Neural cell (in vitro differentiated cells): ENCODE measurements at regions not wholly inside any gene's neighbourhood (a gene's known extent, or its start where the extent isn't known, plus 50 kb on each side); places are given as distances from the start of the nearest gene placed in this dataset.

ENCODE experiments used
- EP300 ChIP-seq: fragments of 450-650 bp; conservative IDR thresholded peaks from 2 replicates; pipeline ENCODE4 v1.6.1; 2014; ENCODE audit warnings: antibody characterized with exemption, mild to moderate bottlenecking, moderate library complexity; ENCODE audit not compliant: poor library complexity, severe bottlenecking
- EZH2 ChIP-seq: fragments of 200-600, 300-800 bp; shearing (Covaris generic), sonication (generic); IDR thresholded peaks from 2 replicates; pipeline ENCODE4 v1.6.1; 2014; ENCODE audit warnings: antibody characterized with exemption, low read length, borderline replicate concordance, mild to moderate bottlenecking; ENCODE audit not compliant: insufficient read depth, poor library complexity, severe bottlenecking
- MXI1 ChIP-seq: fragments of 450-650 bp; conservative IDR thresholded peaks from 2 replicates; pipeline ENCODE4 v1.6.1; 2014; ENCODE audit warnings: antibody characterized with exemption, mild to moderate bottlenecking; ENCODE audit not compliant: poor library complexity, severe bottlenecking
- POLR2AphosphoS5 ChIP-seq: IDR thresholded peaks from 2 replicates; pipeline ENCODE4 v1.6.1; 2012
- RAD21 ChIP-seq: fragments of 450-650 bp; conservative IDR thresholded peaks from 2 replicates; pipeline ENCODE4 v1.6.1; 2014; ENCODE audit warnings: antibody characterized with exemption, mild to moderate bottlenecking, moderate library complexity
- TAF1 ChIP-seq: IDR thresholded peaks from 2 replicates; pipeline ENCODE4 v1.6.1; 2012; ENCODE audit warnings: low read depth
- TF ChIP-seq, protein P1 (sequence below): fragments of 450-650 bp; IDR thresholded peaks from 2 replicates; pipeline ENCODE4 v1.5.1; 2014; ENCODE audit warnings: antibody characterized with exemption, mild to moderate bottlenecking, moderate library complexity; ENCODE audit not compliant: poor library complexity, severe bottlenecking
- TF ChIP-seq, protein P2 (sequence below): IDR thresholded peaks from 2 replicates; pipeline ENCODE4 v1.6.1; 2012; ENCODE audit warnings: borderline replicate concordance

DNA sequence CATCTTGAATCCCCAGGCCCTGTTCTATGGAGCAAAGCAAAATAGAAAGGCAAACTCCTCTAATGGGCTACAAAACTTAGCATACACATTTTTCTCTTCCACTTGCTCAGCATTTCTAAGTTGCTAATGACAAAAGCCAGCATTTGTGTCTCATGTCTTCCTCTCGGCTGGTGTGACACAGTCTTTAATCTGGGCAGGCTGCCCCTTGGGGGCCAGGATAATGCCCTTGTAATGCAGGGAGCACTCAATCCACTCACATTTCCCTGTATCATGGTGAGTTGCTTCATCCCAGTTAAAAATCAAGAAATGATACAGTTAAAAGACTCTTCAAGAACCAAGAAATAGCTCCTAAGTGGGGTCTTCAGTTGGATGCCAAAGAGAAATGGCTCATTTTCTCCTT lies 109.1 kb upstream of the FBXO11 start:
- TF ChIP-seq, protein P1, sequence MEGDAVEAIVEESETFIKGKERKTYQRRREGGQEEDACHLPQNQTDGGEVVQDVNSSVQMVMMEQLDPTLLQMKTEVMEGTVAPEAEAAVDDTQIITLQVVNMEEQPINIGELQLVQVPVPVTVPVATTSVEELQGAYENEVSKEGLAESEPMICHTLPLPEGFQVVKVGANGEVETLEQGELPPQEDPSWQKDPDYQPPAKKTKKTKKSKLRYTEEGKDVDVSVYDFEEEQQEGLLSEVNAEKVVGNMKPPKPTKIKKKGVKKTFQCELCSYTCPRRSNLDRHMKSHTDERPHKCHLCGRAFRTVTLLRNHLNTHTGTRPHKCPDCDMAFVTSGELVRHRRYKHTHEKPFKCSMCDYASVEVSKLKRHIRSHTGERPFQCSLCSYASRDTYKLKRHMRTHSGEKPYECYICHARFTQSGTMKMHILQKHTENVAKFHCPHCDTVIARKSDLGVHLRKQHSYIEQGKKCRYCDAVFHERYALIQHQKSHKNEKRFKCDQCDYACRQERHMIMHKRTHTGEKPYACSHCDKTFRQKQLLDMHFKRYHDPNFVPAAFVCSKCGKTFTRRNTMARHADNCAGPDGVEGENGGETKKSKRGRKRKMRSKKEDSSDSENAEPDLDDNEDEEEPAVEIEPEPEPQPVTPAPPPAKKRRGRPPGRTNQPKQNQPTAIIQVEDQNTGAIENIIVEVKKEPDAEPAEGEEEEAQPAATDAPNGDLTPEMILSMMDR = no peak
- TF ChIP-seq POLR2AphosphoS5 (no peak), RAD21 (no peak), MXI1 (no peak), EZH2 (no peak), TAF1 (no peak), EP300 (no peak)
- TF ChIP-seq, protein P2, sequence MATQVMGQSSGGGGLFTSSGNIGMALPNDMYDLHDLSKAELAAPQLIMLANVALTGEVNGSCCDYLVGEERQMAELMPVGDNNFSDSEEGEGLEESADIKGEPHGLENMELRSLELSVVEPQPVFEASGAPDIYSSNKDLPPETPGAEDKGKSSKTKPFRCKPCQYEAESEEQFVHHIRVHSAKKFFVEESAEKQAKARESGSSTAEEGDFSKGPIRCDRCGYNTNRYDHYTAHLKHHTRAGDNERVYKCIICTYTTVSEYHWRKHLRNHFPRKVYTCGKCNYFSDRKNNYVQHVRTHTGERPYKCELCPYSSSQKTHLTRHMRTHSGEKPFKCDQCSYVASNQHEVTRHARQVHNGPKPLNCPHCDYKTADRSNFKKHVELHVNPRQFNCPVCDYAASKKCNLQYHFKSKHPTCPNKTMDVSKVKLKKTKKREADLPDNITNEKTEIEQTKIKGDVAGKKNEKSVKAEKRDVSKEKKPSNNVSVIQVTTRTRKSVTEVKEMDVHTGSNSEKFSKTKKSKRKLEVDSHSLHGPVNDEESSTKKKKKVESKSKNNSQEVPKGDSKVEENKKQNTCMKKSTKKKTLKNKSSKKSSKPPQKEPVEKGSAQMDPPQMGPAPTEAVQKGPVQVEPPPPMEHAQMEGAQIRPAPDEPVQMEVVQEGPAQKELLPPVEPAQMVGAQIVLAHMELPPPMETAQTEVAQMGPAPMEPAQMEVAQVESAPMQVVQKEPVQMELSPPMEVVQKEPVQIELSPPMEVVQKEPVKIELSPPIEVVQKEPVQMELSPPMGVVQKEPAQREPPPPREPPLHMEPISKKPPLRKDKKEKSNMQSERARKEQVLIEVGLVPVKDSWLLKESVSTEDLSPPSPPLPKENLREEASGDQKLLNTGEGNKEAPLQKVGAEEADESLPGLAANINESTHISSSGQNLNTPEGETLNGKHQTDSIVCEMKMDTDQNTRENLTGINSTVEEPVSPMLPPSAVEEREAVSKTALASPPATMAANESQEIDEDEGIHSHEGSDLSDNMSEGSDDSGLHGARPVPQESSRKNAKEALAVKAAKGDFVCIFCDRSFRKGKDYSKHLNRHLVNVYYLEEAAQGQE = no peak
